ENCODE measurements at regions not wholly inside any gene's neighbourhood (a gene's known extent, or its start where the extent isn't known, plus 50 kb on each side); places are given as distances from the start of the nearest gene placed in this dataset.

GRCh38 chr10:130812381-130813148 lies 499.0 kb downstream of the TCERG1L start:
- no peaks in the 10 kb centered on the region for H3K4me1 ChIP-seq (ENCODE audit: control insufficient read depth, insufficient read depth, low read length)
- H3K4me3 ChIP-seq (ENCODE audit: low read length) = no peak overlapping the region
- H3K27me3 ChIP-seq (replicated peaks; ENCODE audit: control insufficient read depth, insufficient read depth, low read length) = no peaks in the 10 kb centered on the region
- H3K36me3 ChIP-seq (ENCODE audit: control insufficient read depth, insufficient read depth, low read length, severe bottlenecking) = no peaks in the 10 kb centered on the region
- H3K9me3 ChIP-seq (ENCODE audit: control insufficient read depth, low read length) = no peaks in the 10 kb centered on the region
- DNase-seq (ENCODE audit: low read depth) = no peak
- no peak overlapping the region for H3K9ac ChIP-seq (ENCODE audit: low read length)

- Histone ChIP-seq H3K9ac (ENCODE audit: low read length) (no peak overlapping the region), H3K27me3 (replicated peaks; ENCODE audit: control insufficient read depth, insufficient read depth, low read length) (no peaks in the 10 kb centered on the region), H3K36me3 (ENCODE audit: control insufficient read depth, insufficient read depth, low read length, severe bottlenecking) (no peaks in the 10 kb centered on the region), H3K4me1 (ENCODE audit: control insufficient read depth, insufficient read depth, low read length) (no peaks in the 10 kb centered on the region), H3K9me3 (ENCODE audit: control insufficient read depth, low read length) (peaks cover 5% of the 10 kb centered on the region), H3K4me3 (ENCODE audit: low read length) (no peak overlapping the region)
- no peak for DNase-seq (ENCODE audit: low read depth)
Observed at GRCh38 chr10:130814610-130815009, 496.9 kb downstream of the TCERG1L start.

DNA sequence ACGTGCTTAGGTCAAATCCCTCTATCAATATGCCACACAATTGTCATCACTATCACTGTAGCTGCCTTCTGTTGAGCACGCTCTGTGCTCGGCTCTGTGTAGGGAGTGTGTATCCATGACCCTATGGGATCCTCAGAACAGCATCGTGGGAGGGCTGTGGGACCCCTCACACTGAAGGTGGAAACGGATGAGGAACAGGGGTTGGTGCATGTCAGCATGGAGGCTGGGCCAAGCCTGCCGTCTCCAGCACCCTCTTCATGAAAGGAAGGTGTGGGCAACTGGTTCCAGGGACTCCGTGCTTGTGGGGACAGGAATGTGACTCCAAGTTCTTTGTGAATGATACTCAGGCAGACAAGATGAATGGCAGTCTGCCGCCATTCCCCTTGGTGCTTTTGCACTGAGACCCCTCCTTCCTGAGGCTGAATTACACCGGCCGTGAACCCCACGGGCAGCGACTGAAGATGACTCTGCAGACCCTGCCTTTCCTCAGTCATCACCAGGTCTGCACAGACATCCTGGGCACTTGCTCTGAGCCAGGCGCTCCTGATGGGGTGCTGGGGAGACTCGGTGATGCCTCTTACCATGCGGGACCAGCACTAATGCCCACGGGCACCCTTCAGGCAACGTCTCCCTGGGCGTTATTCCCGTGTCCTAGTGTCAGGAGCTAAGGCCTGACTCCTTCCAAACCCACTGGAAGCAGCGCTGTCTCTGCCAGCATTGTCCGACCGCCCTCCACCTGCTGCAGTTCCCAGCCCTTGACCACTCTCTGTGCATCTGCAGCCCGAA lies 495.2 kb downstream of the TCERG1L start:
- no peak overlapping the region for H3K4me3 ChIP-seq (ENCODE audit: low read length)
- peaks cover 5% of the 10 kb centered on the region for H3K9me3 ChIP-seq (ENCODE audit: control insufficient read depth, low read length)
- no peak for DNase-seq (ENCODE audit: low read depth)
- no peaks in the 10 kb centered on the region for H3K36me3 ChIP-seq (ENCODE audit: control insufficient read depth, insufficient read depth, low read length, severe bottlenecking)
- no peaks in the 10 kb centered on the region for H3K27me3 ChIP-seq (replicated peaks; ENCODE audit: control insufficient read depth, insufficient read depth, low read length)
- no peaks in the 10 kb centered on the region for H3K4me1 ChIP-seq (ENCODE audit: control insufficient read depth, insufficient read depth, low read length)
- no peak overlapping the region for H3K9ac ChIP-seq (ENCODE audit: low read length)

DNA sequence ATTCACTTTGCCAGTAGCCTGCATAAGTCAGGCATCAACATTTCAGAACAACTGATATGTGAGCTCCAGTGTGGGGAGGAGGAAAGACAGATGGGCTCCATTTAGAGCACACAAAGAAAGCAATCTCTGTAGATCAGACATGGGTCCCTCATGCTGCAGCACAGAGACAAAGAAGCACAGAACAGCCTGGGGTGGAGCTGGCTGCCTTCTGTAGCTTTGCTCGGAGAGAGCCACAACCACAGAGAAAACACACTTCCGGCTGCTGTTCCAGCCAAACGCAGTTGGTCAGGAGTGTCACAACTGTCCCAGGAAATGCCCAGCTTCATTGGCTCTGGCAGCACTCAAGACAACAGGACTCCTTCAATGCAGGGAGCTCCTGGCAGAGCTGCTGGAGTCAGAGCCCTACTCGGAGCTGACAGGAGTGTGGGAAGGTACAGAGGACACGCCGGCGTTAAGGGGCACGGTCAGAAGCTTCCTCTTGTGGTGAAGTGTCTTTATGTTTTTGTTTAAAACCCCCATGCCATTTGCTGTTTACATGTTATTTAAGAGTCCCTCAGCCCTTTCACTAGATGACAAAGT lies 494.4 kb downstream of the TCERG1L start:
- peaks cover 5% of the 10 kb centered on the region for H3K9me3 ChIP-seq (ENCODE audit: control insufficient read depth, low read length)
- no peaks in the 10 kb centered on the region for H3K36me3 ChIP-seq (ENCODE audit: control insufficient read depth, insufficient read depth, low read length, severe bottlenecking)
- no peak overlapping the region for H3K9ac ChIP-seq (ENCODE audit: low read length)
- no peaks in the 10 kb centered on the region for H3K4me1 ChIP-seq (ENCODE audit: control insufficient read depth, insufficient read depth, low read length)
- no peak overlapping the region for H3K4me3 ChIP-seq (ENCODE audit: low read length)
- no peak for DNase-seq (ENCODE audit: low read depth)
- no peaks in the 10 kb centered on the region for H3K27me3 ChIP-seq (replicated peaks; ENCODE audit: control insufficient read depth, insufficient read depth, low read length)

- Histone ChIP-seq H3K36me3 (ENCODE audit: control insufficient read depth, insufficient read depth, low read length, severe bottlenecking) (no peaks in the 10 kb centered on the region), H3K9ac (ENCODE audit: low read length) (no peak overlapping the region), H3K27me3 (replicated peaks; ENCODE audit: control insufficient read depth, insufficient read depth, low read length) (no peaks in the 10 kb centered on the region), H3K9me3 (ENCODE audit: control insufficient read depth, low read length) (peaks cover 5% of the 10 kb centered on the region), H3K4me1 (ENCODE audit: control insufficient read depth, insufficient read depth, low read length) (no peaks in the 10 kb centered on the region), H3K4me3 (ENCODE audit: low read length) (no peak overlapping the region)
- no peak for DNase-seq (ENCODE audit: low read depth)
Observed at GRCh38 chr10:130817674-130818073, 493.8 kb downstream of the TCERG1L start.

DNA sequence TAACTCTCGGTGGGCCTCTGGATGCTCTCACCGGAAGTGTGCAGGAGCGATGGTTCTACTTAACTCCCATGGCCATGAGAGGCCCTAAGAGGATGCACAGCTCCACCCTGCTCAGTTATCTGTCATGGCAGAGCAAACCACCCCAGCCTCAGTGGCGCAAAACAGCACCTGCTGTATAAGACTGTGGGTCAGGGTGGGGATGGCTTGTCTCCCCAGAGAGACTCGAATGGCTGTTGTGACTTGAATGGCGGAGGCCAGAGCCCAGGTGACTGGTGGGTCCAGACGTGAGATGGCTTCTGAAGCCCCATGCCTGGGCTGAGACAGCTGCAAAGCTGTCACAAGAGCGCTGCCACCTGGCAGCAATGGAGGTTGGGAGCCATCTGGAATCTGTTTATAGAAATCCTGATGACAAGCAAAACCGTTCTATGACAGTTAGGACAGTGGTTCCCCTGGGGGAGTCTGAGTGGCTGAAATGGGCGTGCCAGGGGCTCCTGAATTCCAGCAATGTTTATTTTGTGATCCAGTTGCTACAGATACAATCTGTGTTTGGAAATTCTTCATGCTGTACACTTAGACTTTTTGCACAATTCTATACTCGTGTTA lies 490.5 kb downstream of the TCERG1L start:
- Histone ChIP-seq H3K9me3 (ENCODE audit: control insufficient read depth, low read length) (peaks cover 11% of the 10 kb centered on the region), H3K4me1 (ENCODE audit: control insufficient read depth, insufficient read depth, low read length) (no peaks in the 10 kb centered on the region), H3K9ac (ENCODE audit: low read length) (no peak overlapping the region), H3K36me3 (ENCODE audit: control insufficient read depth, insufficient read depth, low read length, severe bottlenecking) (no peaks in the 10 kb centered on the region), H3K27me3 (replicated peaks; ENCODE audit: control insufficient read depth, insufficient read depth, low read length) (no peaks in the 10 kb centered on the region), H3K4me3 (ENCODE audit: low read length) (no peak overlapping the region)
- no peak for DNase-seq (ENCODE audit: low read depth)

DNA sequence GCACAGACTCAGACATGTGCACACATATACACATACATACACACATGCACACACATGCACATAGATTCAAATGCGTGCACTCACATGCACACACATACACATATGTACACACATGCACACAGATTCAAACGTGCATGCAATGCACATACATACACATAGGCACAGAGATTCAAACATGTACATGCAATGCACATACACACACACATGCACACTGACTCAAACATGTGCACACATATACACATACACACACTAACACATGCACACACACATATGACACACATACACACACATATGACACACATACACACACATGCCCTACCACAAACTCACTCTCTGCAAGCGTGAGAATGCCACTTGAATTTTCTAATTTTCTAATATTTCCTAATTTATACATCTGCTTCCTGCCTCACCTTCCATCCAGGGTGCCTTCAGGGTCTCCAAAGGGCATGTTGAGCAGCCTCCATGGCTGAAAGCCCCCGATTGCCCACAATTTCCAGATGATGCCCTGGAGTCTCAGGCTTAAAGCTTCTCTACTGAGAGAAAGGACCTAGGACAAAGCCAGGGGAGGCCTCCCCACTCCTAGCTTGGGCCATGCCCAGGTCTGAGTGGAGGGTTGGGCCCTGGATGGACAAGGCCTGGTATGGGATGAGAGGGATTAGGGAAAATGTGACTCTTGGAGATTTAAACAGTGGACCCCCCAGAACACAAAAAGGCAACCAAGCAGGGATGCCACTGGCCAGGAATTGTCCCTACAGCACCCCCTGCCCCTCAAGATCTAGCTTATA lies 487.1 kb downstream of the TCERG1L start:
- H3K4me1 ChIP-seq (ENCODE audit: control insufficient read depth, insufficient read depth, low read length) = no peaks in the 10 kb centered on the region
- H3K36me3 ChIP-seq (ENCODE audit: control insufficient read depth, insufficient read depth, low read length, severe bottlenecking) = no peaks in the 10 kb centered on the region
- peaks cover 26% of the 10 kb centered on the region for H3K9me3 ChIP-seq (ENCODE audit: control insufficient read depth, low read length)
- DNase-seq (ENCODE audit: low read depth) = no peak
- H3K9ac ChIP-seq (ENCODE audit: low read length) = no peak overlapping the region
- H3K27me3 ChIP-seq (replicated peaks; ENCODE audit: control insufficient read depth, insufficient read depth, low read length) = no peaks in the 10 kb centered on the region
- no peak overlapping the region for H3K4me3 ChIP-seq (ENCODE audit: low read length)

- DNase-seq (ENCODE audit: low read depth) = no peak
- no peaks in the 10 kb centered on the region for H3K36me3 ChIP-seq (ENCODE audit: control insufficient read depth, insufficient read depth, low read length, severe bottlenecking)
Observed at GRCh38 chr10:130833596-130833995, 477.9 kb downstream of the TCERG1L start.

GRCh38 chr10:130834170-130834569 lies 477.4 kb downstream of the TCERG1L start:
- no peaks in the 10 kb centered on the region for H3K27me3 ChIP-seq (replicated peaks; ENCODE audit: control insufficient read depth, insufficient read depth, low read length)
- H3K36me3 ChIP-seq (ENCODE audit: control insufficient read depth, insufficient read depth, low read length, severe bottlenecking) = no peaks in the 10 kb centered on the region
- DNase-seq (ENCODE audit: low read depth) = no peak

More at GRCh38 chr10:130833596-130833995, 477.9 kb downstream of the TCERG1L start:
- no peak overlapping the region for H3K4me3 ChIP-seq (ENCODE audit: low read length)
- no peaks in the 10 kb centered on the region for H3K27me3 ChIP-seq (replicated peaks; ENCODE audit: control insufficient read depth, insufficient read depth, low read length)
- no peak overlapping the region for H3K9ac ChIP-seq (ENCODE audit: low read length)
- H3K9me3 ChIP-seq (ENCODE audit: control insufficient read depth, low read length) = peaks cover 7% of the 10 kb centered on the region
- H3K4me1 ChIP-seq (ENCODE audit: control insufficient read depth, insufficient read depth, low read length) = no peaks in the 10 kb centered on the region

DNA sequence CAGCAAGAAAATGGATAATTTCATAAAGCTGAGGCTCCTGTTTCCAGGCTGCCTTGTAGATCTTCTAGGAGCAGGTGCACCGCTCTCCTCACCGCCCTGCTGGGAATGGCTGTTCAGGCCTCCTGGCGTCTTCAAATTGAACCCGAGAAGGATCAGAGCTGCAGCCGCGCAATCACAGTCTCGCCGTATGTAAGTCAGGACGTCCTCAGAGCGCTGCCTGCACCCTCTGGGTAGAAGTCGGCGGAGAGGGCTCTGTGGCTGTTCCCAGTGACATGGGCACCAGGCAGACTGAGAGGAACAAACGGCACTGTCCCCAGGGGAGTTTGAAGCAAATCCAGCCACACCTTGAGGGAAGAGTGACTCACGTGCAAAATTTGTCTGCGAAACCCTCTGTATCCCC lies 476.9 kb downstream of the TCERG1L start:
- H3K36me3 ChIP-seq (ENCODE audit: control insufficient read depth, insufficient read depth, low read length, severe bottlenecking) = no peaks in the 10 kb centered on the region
- no peaks in the 10 kb centered on the region for H3K27me3 ChIP-seq (replicated peaks; ENCODE audit: control insufficient read depth, insufficient read depth, low read length)
- no peak for DNase-seq (ENCODE audit: low read depth)
- no peak overlapping the region for H3K4me3 ChIP-seq (ENCODE audit: low read length)
- H3K4me1 ChIP-seq (ENCODE audit: control insufficient read depth, insufficient read depth, low read length) = no peaks in the 10 kb centered on the region
- peaks cover 7% of the 10 kb centered on the region for H3K9me3 ChIP-seq (ENCODE audit: control insufficient read depth, low read length)
- H3K9ac ChIP-seq (ENCODE audit: low read length) = no peak overlapping the region

More at GRCh38 chr10:130834170-130834569, 477.4 kb downstream of the TCERG1L start:
- Histone ChIP-seq H3K9ac (ENCODE audit: low read length) (no peak overlapping the region), H3K9me3 (ENCODE audit: control insufficient read depth, low read length) (peaks cover 7% of the 10 kb centered on the region), H3K4me3 (ENCODE audit: low read length) (no peak overlapping the region), H3K4me1 (ENCODE audit: control insufficient read depth, insufficient read depth, low read length) (no peaks in the 10 kb centered on the region)
